LNCaP clone FGC (cell line): ENCODE measurements at regions not wholly inside any gene's neighbourhood (a gene's known extent, or its start where the extent isn't known, plus 50 kb on each side); places are given as distances from the start of the nearest gene placed in this dataset.

Source experiments
- DNase-seq: peaks from one replicate; pipeline ENCODE4 v3.0.0-alpha.2; 2011; ENCODE audit warnings: low read depth
- H3K4me3 ChIP-seq: 2 replicates; pipeline ENCODE4 v1.5.1; 2011; ENCODE audit warnings: mild to moderate bottlenecking, low read depth, low read length, control low read depth
- TF ChIP-seq, protein P1 (sequence below): IDR thresholded peaks from 2 replicates; pipeline ENCODE4 v1.5.1; 2012; ENCODE audit warnings: mild to moderate bottlenecking; ENCODE audit not compliant: control insufficient read depth, insufficient read depth; ENCODE audit errors: extremely low read depth

- no peak overlapping the region for H3K4me3 ChIP-seq
- DNase-seq = no peak
- TF ChIP-seq, protein P1, sequence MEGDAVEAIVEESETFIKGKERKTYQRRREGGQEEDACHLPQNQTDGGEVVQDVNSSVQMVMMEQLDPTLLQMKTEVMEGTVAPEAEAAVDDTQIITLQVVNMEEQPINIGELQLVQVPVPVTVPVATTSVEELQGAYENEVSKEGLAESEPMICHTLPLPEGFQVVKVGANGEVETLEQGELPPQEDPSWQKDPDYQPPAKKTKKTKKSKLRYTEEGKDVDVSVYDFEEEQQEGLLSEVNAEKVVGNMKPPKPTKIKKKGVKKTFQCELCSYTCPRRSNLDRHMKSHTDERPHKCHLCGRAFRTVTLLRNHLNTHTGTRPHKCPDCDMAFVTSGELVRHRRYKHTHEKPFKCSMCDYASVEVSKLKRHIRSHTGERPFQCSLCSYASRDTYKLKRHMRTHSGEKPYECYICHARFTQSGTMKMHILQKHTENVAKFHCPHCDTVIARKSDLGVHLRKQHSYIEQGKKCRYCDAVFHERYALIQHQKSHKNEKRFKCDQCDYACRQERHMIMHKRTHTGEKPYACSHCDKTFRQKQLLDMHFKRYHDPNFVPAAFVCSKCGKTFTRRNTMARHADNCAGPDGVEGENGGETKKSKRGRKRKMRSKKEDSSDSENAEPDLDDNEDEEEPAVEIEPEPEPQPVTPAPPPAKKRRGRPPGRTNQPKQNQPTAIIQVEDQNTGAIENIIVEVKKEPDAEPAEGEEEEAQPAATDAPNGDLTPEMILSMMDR = no peak
These were observed 480.1 kb upstream of the SGO1 start for GRCh38 chr3:20666091-20666490.

GRCh38 chr3:20658491-20658890, 472.5 kb upstream of the SGO1 start:
- no peak overlapping the region for H3K4me3 ChIP-seq
- no peak for DNase-seq
- TF ChIP-seq, protein P1 = no peak

- TF ChIP-seq, protein P1 = no peak
These were observed 471.6 kb upstream of the SGO1 start for GRCh38 chr3:20657560-20657959.

GRCh38 chr3:20652231-20652986, 466.4 kb upstream of the SGO1 start:
- DNase-seq = no peak
- no peak overlapping the region for H3K4me3 ChIP-seq
- TF ChIP-seq, protein P1 = no peak

More at GRCh38 chr3:20657560-20657959, 471.6 kb upstream of the SGO1 start:
- no peak for DNase-seq
- no peak overlapping the region for H3K4me3 ChIP-seq

GRCh38 chr3:20648921-20649381, 462.9 kb upstream of the SGO1 start:
- TF ChIP-seq, protein P1 = no peak
- H3K4me3 ChIP-seq = no peak overlapping the region
- no peak for DNase-seq

- DNase-seq = no peak
- TF ChIP-seq, protein P1 = no peak
- no peak overlapping the region for H3K4me3 ChIP-seq
These were observed 462.3 kb upstream of the SGO1 start for GRCh38 chr3:20648294-20648693.

DNA sequence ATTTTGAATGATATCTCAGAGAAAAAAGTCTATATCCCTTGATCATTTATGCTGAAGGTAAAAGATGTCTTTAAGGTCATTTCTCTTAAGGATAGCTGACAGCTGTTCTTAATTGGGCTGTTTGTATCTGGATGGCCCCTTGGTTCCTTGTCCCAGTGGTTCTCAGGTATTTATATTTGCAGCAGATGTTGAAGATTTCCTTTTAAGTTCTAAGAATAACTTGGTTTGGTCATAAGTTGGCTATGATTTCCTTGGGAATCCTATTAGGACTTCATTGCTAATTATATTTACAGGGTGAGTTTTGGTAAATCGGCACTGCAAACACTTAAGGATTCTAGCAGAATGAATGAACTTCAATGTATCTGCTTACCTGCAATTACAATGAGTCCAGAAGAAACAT, 460.4 kb upstream of the SGO1 start:
- TF ChIP-seq, protein P1 = no peak
- no peak for DNase-seq
- H3K4me3 ChIP-seq = no peak overlapping the region
